ENCODE measurements at regions not wholly inside any gene's neighbourhood (a gene's known extent, or its start where the extent isn't known, plus 50 kb on each side); places are given as distances from the start of the nearest gene placed in this dataset.

DNA sequence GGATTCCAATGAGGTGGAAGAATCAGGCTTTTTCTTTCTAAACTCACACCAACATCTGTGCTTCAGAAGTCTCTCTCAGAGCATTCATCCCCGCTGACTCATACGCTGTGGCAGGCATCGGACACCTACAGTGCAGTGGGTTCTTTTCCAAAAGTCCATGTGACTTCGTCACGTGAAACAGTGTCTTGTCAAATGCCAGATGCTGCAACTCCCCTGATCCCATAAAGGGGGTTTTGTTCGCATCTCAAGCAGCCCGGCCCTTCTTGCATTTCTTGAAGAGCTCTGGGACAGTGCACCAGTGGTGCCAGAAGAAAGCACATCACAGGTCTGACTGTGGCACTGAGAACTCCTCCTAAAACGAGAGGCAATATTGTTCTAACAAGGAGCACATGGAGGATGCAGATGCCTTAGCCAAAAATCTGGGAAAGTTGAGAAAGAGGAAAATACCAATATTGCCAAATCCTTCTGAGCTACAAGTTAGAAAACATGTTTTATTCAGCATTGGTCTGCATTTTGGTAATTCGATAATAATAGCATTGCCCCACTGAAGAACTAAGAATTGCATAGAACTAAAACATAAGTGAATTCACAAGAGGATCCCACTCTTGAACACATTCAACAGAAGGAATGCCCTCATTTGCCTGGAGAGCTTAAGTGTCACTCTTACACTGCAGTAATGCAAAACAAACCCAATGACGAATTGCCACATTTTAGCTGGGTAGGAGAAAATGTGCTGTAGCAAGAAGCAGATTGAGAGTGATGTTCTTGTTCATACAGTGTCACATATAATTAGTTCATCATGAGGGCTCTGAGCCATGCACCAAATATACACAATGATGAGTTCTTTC lies 204.4 kb downstream of the CXCL12 start:
- TF ChIP-seq, protein P1, sequence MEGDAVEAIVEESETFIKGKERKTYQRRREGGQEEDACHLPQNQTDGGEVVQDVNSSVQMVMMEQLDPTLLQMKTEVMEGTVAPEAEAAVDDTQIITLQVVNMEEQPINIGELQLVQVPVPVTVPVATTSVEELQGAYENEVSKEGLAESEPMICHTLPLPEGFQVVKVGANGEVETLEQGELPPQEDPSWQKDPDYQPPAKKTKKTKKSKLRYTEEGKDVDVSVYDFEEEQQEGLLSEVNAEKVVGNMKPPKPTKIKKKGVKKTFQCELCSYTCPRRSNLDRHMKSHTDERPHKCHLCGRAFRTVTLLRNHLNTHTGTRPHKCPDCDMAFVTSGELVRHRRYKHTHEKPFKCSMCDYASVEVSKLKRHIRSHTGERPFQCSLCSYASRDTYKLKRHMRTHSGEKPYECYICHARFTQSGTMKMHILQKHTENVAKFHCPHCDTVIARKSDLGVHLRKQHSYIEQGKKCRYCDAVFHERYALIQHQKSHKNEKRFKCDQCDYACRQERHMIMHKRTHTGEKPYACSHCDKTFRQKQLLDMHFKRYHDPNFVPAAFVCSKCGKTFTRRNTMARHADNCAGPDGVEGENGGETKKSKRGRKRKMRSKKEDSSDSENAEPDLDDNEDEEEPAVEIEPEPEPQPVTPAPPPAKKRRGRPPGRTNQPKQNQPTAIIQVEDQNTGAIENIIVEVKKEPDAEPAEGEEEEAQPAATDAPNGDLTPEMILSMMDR (IDR thresholded peaks at IDR 0.05), result no peak
- TF ChIP-seq TCF7L2 (IDR thresholded peaks at IDR 0.05; ENCODE audit: low read depth, low read length), result no peak
- TF ChIP-seq, protein P2, sequence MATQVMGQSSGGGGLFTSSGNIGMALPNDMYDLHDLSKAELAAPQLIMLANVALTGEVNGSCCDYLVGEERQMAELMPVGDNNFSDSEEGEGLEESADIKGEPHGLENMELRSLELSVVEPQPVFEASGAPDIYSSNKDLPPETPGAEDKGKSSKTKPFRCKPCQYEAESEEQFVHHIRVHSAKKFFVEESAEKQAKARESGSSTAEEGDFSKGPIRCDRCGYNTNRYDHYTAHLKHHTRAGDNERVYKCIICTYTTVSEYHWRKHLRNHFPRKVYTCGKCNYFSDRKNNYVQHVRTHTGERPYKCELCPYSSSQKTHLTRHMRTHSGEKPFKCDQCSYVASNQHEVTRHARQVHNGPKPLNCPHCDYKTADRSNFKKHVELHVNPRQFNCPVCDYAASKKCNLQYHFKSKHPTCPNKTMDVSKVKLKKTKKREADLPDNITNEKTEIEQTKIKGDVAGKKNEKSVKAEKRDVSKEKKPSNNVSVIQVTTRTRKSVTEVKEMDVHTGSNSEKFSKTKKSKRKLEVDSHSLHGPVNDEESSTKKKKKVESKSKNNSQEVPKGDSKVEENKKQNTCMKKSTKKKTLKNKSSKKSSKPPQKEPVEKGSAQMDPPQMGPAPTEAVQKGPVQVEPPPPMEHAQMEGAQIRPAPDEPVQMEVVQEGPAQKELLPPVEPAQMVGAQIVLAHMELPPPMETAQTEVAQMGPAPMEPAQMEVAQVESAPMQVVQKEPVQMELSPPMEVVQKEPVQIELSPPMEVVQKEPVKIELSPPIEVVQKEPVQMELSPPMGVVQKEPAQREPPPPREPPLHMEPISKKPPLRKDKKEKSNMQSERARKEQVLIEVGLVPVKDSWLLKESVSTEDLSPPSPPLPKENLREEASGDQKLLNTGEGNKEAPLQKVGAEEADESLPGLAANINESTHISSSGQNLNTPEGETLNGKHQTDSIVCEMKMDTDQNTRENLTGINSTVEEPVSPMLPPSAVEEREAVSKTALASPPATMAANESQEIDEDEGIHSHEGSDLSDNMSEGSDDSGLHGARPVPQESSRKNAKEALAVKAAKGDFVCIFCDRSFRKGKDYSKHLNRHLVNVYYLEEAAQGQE (IDR thresholded peaks at IDR 0.05; ENCODE audit: insufficient read depth in 1 of 2, low read depth in 2 of 2, low read length in 1 of 2), result no peak
- TF ChIP-seq POLR2AphosphoS5 (IDR thresholded peaks at IDR 0.05; ENCODE audit: low read depth, low read length), result no peak
